ENCODE measurements at regions not wholly inside any gene's neighbourhood (a gene's known extent, or its start where the extent isn't known, plus 50 kb on each side); places are given as distances from the start of the nearest gene placed in this dataset.
"Not testable (repeated sequence)": the region's sequence is repeated elsewhere in the genome, so short reads cannot be mapped to it uniquely, and the experiment has no call there.

DNA sequence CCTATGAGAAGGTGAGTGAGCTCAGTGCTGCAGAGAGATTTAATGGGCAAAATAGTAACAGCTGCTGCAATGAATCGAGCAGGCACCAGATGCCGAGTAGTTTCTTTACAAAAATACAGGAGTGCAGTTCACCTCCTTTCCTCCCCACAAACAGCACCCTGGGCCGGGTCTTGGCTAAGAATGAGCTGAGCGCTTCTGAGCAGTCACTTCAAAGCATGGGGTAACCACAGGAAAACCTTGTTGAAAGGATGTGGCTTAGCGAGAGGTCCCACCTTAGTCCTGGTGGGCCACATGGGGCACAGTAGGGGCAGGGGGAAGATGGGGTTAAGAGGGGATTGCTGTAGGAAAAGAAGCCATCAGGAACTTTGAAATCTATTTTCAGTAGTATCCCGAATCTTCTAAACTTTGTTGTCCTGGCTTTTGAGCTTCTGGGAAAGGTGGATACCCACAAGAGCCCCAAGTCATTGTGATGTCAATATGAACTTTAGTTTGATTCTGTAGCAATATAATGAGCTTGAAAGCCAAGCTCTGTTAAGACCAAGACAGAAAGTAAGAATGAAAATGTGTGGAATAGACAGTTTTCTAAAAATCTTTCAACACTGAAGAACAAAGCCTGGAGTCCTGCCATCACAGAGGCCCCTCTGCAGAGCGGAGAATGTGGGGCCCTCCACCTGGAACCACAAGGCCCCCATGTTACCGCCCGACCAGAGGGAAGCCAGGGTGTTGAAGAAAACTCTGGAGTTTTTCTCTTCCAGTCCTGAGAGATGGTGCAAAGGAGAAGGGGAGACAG lies 101.0 kb upstream of the ZNF236 start:
- DNase-seq (ENCODE audit: low read depth) = no peak

GRCh38 chr18:76720683-76721082 lies 101.7 kb upstream of the ZNF236 start:
- no peak for DNase-seq (ENCODE audit: low read depth)

GRCh38 chr18:76715012-76715610 lies 107.2 kb upstream of the ZNF236 start:
- no peak for DNase-seq (ENCODE audit: low read depth)

DNA sequence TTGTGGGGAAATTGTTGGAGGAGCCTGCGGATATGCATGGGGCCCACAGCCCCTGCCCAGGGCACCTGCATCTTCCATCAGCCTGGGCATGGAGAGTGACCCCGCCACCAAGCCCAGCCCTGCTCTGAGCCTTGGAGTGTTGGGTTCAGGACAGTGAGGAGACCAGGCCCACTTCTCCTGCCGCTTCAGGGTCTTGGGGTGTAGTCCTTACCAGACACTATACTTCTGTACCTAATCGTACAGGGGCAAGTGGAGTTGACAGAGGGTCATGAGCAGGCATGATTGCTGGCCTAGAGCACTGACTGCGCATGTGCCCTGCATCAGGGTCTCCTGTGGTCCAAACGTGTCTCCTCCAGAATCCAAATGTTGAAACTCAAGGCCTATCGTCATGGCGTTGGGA lies 108.9 kb upstream of the ZNF236 start:
- no peak for DNase-seq (ENCODE audit: low read depth)

- DNase-seq (ENCODE audit: low read depth) = no peak
These were observed 109.7 kb upstream of the ZNF236 start for GRCh38 chr18:76712511-76713140.

- no peak for DNase-seq (ENCODE audit: low read depth)
These were observed 111.5 kb upstream of the ZNF236 start for GRCh38 chr18:76710646-76711520.

DNA sequence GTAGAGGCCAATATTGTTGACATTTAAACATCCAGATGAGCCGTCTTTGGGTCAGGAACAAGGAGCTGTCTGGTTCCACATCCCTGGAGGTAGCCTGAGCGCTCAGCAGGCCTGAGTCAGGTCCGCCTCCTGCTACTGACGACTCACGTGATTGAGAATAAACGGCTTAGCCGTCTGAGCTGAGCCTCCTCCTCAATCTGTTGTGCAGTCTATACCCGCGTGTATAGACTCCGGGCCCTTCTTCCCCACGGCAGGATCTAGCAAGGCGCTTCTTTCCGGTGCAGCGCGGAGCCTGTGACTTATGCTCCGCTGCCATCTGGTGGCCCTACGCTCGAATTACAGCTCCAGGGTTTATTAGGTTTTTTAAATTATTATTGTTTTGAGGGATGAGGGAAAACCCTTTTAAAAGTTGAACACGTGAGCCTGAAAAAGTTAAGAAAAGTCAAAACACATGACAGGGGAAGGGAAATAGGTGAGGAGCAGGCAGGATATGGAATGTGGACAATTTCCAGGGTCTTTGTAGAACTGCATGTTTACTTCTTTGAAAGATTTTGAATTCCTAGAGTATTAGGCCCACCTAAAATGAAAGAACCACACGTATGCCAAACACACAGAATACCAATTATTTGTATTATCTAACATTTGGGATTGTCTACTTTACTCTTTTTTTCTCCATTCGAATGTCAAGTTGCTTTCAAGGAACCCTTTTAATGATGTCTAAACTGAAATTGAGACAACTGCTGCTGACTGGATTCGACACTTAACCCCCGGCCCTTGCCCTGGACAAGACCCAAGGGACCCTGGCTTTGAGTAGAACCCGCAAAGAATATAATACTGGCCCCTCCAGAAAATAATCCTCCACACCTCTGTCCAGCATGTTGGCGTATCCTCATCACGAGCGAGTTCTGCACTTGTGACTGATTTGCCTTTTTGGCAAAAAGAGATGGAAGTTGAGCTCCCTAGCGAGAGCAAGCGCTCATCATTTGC lies 112.4 kb upstream of the ZNF236 start:
- peak; percentile 43 for DNase-seq (ENCODE audit: low read depth)

GRCh38 chr18:76708722-76709353 lies 113.5 kb upstream of the ZNF236 start:
- DNase-seq (ENCODE audit: low read depth) = no peak

- DNase-seq (ENCODE audit: low read depth) = no peak
These were observed 114.2 kb upstream of the ZNF236 start for GRCh38 chr18:76708071-76708721.

GRCh38 chr18:76707534-76707933 lies 114.8 kb upstream of the ZNF236 start:
- DNase-seq (ENCODE audit: low read depth) = no peak

GRCh38 chr18:76704589-76704988 lies 117.8 kb upstream of the ZNF236 start:
- DNase-seq (ENCODE audit: low read depth) = not testable (repeated sequence)

DNA sequence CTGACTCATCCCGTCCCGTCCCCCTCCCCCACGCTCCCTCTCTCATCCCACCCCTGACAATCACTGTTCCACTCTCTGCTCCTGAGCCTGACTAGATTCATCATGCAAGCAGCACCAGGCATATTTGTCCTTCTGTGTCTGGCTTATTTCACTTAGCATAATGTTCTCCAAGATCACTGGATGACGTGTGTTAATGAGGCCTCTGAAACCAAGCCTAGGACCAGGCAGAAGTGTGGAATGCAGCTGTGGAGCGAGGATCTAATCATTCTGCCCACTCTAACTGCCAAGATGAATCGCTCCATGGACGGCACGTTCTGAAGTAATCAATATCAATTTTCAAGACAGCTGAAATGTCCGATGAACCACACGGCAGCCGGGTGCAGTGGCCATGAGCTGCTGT lies 122.4 kb upstream of the ZNF236 start:
- peak; percentile 9 for DNase-seq (ENCODE audit: low read depth)

DNA sequence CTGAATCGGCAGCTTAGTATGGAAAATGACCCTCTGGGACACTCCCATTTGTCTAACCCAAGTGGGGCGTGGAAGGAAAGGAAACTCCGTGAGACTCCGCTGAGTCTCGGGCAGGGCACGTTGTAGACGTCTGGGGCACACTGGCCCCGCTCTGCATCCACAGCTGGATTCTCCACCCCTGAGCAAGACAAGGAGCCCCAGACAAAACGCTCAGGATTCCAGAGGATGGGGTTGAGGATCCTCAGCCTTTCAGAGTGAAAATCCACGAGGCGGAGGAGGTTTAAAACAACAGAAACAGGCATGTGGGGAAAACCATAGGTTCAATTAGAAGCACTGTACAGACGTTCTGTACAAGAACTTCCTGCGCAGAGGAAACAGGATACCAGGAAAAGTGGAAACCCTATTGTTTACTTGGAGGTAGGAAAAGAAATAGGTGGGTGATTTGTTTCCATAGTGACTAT lies 124.9 kb upstream of the ZNF236 start:
- DNase-seq (ENCODE audit: low read depth) = no peak

- DNase-seq (ENCODE audit: low read depth) = no peak
These were observed 130.6 kb upstream of the ZNF236 start for GRCh38 chr18:76691800-76692199.

- DNase-seq (ENCODE audit: low read depth) = no peak
These were observed 132.6 kb upstream of the ZNF236 start for GRCh38 chr18:76689646-76690264.

- DNase-seq (ENCODE audit: low read depth) = no peak
These were observed 133.5 kb upstream of the ZNF236 start for GRCh38 chr18:76688724-76689472.

DNA sequence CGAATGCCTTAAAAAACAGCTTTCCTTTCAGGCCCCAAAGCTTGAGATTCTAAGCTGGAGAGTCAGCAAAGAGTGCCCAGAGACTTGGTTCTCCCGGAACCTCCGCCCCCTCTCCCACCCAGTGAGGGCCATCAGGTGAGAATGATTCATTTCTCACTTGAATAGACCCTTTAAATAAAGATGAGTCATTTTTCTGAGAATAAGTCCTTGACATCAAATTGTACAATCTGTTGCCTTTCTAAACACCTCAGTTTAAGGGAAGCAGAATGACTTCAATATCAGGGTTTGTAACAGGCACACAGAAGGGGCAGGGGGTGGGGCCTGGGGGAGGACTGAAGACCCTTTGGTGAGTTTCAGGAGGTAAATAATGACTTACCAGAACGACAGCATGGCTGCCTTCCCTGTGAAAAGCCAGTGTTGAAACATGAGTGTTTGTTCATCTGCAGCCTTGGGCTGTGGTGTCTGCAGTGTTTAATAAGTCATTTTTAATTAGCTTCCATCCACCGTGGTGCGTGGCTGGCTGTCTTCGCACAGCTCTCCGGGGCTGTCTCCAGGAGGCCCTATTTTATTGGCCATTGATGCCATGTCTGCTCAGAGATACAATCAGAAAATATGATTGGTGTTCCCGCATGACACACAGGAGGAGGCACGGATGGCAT lies 134.9 kb upstream of the ZNF236 start:
- no peak for DNase-seq (ENCODE audit: low read depth)

DNA sequence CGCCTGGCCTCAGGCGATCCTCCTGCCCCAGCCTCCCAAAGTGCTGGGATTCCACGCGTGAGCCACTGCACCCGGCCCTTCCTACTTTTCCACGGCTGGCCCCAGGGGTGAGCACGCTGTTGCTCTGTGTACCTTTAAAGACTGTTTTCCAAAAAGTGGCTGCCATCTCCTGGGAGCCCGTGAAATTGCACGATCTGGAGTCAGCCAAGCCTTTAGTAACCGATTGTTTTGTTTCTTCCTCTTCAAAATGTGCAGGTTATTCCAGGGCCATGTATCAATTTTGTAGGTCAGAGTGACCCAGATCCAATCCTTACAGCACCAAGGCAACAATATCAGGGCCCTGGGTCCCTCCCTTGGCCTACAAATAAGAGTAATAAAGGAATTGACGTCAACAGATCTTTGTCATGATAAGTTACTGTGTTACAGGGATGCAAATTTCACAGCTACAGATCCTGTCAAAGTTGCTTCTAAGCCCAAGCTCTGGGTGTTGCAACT lies 135.6 kb upstream of the ZNF236 start:
- DNase-seq (ENCODE audit: low read depth) = peak; percentile 27

Measured in LHCN-M2 (cell line).